VCaP (cell line): ENCODE measurements at regions not wholly inside any gene's neighbourhood (a gene's known extent, or its start where the extent isn't known, plus 50 kb on each side); places are given as distances from the start of the nearest gene placed in this dataset.
A peak's percentile ranks its signal among the peaks of the same experiment; 100 is the strongest.

Source experiments
- H3K27ac ChIP-seq: fragments of 450-650 bp; 2 replicates; pipeline ENCODE4 v1.5.1; 2017
- CTCF ChIP-seq: fragments of 450-650 bp; conservative IDR thresholded peaks from 2 replicates; pipeline ENCODE4 v1.5.1; 2017; ENCODE audit warnings: mild to moderate bottlenecking, moderate library complexity

GRCh38 chr4:102141842-102142241 is 203.4 kb downstream of the SLC39A8 start:
- TF ChIP-seq CTCF = no peak
- H3K27ac ChIP-seq = no peak overlapping the region

- no peak overlapping the region for H3K27ac ChIP-seq
- no peak for TF ChIP-seq CTCF
Observed at GRCh38 chr4:102139932-102140331, 205.3 kb downstream of the SLC39A8 start.

GRCh38 chr4:102139132-102139573 is 206.1 kb downstream of the SLC39A8 start:
- H3K27ac ChIP-seq = peak overlapping the region; percentile 15; the same call in 1 of the 2 replicates
- TF ChIP-seq CTCF = no peak

- no peak overlapping the region for H3K27ac ChIP-seq
- TF ChIP-seq CTCF = no peak
Observed at GRCh38 chr4:102137217-102137616, 208.1 kb downstream of the SLC39A8 start.

- TF ChIP-seq CTCF = no peak
- H3K27ac ChIP-seq = no peak overlapping the region
Observed at GRCh38 chr4:102129810-102130209, 215.5 kb downstream of the SLC39A8 start.
